PC-9 (cell line): ENCODE measurements at regions not wholly inside any gene's neighbourhood (a gene's known extent, or its start where the extent isn't known, plus 50 kb on each side); places are given as distances from the start of the nearest gene placed in this dataset.

ENCODE experiments used
- CTCF ChIP-seq: fragments of 200-600 bp; sonication (generic); conservative IDR thresholded peaks from 2 replicates; pipeline ENCODE4 v1.6.1; 2017; ENCODE audit warnings: mixed run types, antibody characterized with exemption, mild to moderate bottlenecking, moderate library complexity
- EZH2 ChIP-seq: fragments of 200-600 bp; sonication (generic); IDR thresholded peaks from 2 replicates; pipeline ENCODE4 v1.8.0; 2017; ENCODE audit warnings: antibody characterized with exemption, low read depth

GRCh38 chr5:52580921-52581320 lies 206.8 kb upstream of the ITGA1 start:
- TF ChIP-seq CTCF = no peak
- no peak for TF ChIP-seq EZH2
